A549 (cell line): ENCODE measurements at regions not wholly inside any gene's neighbourhood (a gene's known extent, or its start where the extent isn't known, plus 50 kb on each side); places are given as distances from the start of the nearest gene placed in this dataset.

Experiments
- ATAC-seq, 2 experiments: fragments of 200-7000 bp in 1 of 2; fragments of >200 bp in 1 of 2; cut with Nextera tagmentation in 1 of 2; cut with Tn5 transposase in 1 of 2; 3 replicates each; pipeline versions ENCODE4 v1.8.0 to v1.9.1; 2018 to 2020; ENCODE audit warnings: mild to moderate bottlenecking in 1 of 2, moderate library complexity in 1 of 2
- CTCF ChIA-PET: fragments of 300-600 bp; sonication (Branson Sonifier 250); formaldehyde crosslinking; extraction: SDS; loops from one replicate; lab custom pipeline; 2021; ENCODE audit warnings: antibody characterized with exemption, inconsistent platforms; lab: Yijun Ruan, JAX
- POLR2A ChIA-PET: fragments of 350-600 bp; formaldehyde crosslinking; extraction: SDS; loops from one replicate; lab custom pipeline; 2021; ENCODE audit warnings: antibody characterized with exemption, inconsistent platforms; lab: Yijun Ruan, JAX
- DNase-seq, 2 experiments: peaks; one replicate each; pipeline versions ENCODE4 v3.0.0 to v3.0.0-alpha.2; 2011 to 2016; ENCODE audit warnings: low read depth in 1 of 2, low spot score in 1 of 2
- FAIRE-seq: peaks from 2 replicates; lab custom pipeline; 2011; peaks lifted over from hg19 to GRCh38; lab: Jason Lieb, UNC
- H3K27ac ChIP-seq, 2 experiments: fragments of >200 bp; sonication (Bioruptor Twin); formaldehyde crosslinking; 3 replicates each; pipeline ENCODE4 v1.5.1; 2016 to 2017
- H3K4me1 ChIP-seq: fragments of >200 bp; sonication (Bioruptor Twin); formaldehyde crosslinking; 3 replicates; pipeline ENCODE4 v1.6.1; 2016
- H3K4me2 ChIP-seq: fragments of >200 bp; sonication (Bioruptor Twin); formaldehyde crosslinking; 3 replicates; pipeline ENCODE4 v1.6.1; 2016
- H3K4me3 ChIP-seq: fragments of >200 bp; sonication (Bioruptor Twin); formaldehyde crosslinking; 3 replicates; pipeline ENCODE4 v1.5.1; 2016
- H3K9me3 ChIP-seq: fragments of >200 bp; sonication (Bioruptor Twin); formaldehyde crosslinking; 3 replicates; pipeline ENCODE4 v1.6.1; 2016
- BHLHE40 ChIP-seq: IDR thresholded peaks from 2 replicates; pipeline ENCODE4 v1.6.1; 2012; ENCODE audit warnings: low read depth, low read length, inconsistent platforms
- CHD4 ChIP-seq: fragments of 200-600 bp; sonication (generic); IDR thresholded peaks from 2 replicates; pipeline ENCODE4 v1.6.1; 2016; ENCODE audit warnings: antibody characterized with exemption, mild to moderate bottlenecking, borderline replicate concordance
- EHF ChIP-seq: fragments of 250-450 bp; sonication (Bioruptor Pico); IDR thresholded peaks from 2 replicates; pipeline ENCODE4 v1.5.0; 2020; ENCODE audit warnings: mild to moderate bottlenecking
- ELK1 ChIP-seq: fragments of 150-350 bp; IDR thresholded peaks from 2 replicates; pipeline ENCODE4 v1.6.1; 2014; ENCODE audit warnings: low read depth, mild to moderate bottlenecking, low read length
- EP300 ChIP-seq, 2 experiments: fragments of >200 bp; sonication (Bioruptor Twin); formaldehyde crosslinking; IDR thresholded peaks; 2 replicates in 1 of 2; 3 replicates in 1 of 2; pipeline ENCODE4 v1.6.1; 2016 to 2017
- ESRRA ChIP-seq: fragments of 150-350 bp; IDR thresholded peaks from 2 replicates; pipeline ENCODE4 v1.6.1; 2014; ENCODE audit warnings: mild to moderate bottlenecking, low read length, borderline replicate concordance
- GATA3 ChIP-seq: IDR thresholded peaks from 2 replicates; pipeline ENCODE4 v1.6.1; 2012; ENCODE audit warnings: borderline replicate concordance
- HEYL ChIP-seq: fragments of 250-450 bp; sonication (Bioruptor Pico); IDR thresholded peaks from 2 replicates; pipeline ENCODE4 v1.8.0; 2021; ENCODE audit warnings: mild to moderate bottlenecking, moderate library complexity
- HOXA7 ChIP-seq: fragments of 250-450 bp; sonication (Bioruptor Pico); IDR thresholded peaks from 2 replicates; pipeline ENCODE4 v1.5.0; 2020; ENCODE audit warnings: mild to moderate bottlenecking, moderate library complexity
- NPAS2 ChIP-seq: fragments of 250-450 bp; sonication (Bioruptor Pico); IDR thresholded peaks from 2 replicates; pipeline ENCODE4 v1.8.0; 2022; ENCODE audit warnings: mild to moderate bottlenecking, moderate library complexity, borderline replicate concordance
- NR3C1 ChIP-seq: fragments of >200 bp; sonication (Bioruptor Twin); formaldehyde crosslinking; IDR thresholded peaks from 3 replicates; pipeline ENCODE4 v1.6.1; 2017
- POLR2AphosphoS2 ChIP-seq: conservative IDR thresholded peaks from 2 replicates; pipeline ENCODE4 v1.6.1; 2012; ENCODE audit warnings: low read length, improper control_type of control experiment, inconsistent platforms
- RCOR1 ChIP-seq: fragments of 150-350 bp; IDR thresholded peaks from 2 replicates; pipeline ENCODE4 v1.6.1; 2014; ENCODE audit warnings: antibody characterized with exemption, low read length, low read depth
- TP53 ChIP-seq: fragments of 250-450 bp; sonication (Bioruptor Pico); IDR thresholded peaks from 2 replicates; pipeline ENCODE4 v1.5.0; 2021; ENCODE audit warnings: mild to moderate bottlenecking, moderate library complexity
- ZC3H11A ChIP-seq: fragments of 450-650 bp; IDR thresholded peaks from 2 replicates; pipeline ENCODE4 v1.6.1; 2014; ENCODE audit warnings: antibody characterized with exemption, mild to moderate bottlenecking
- ZFP36 ChIP-seq: fragments of 450-650 bp; IDR thresholded peaks from 2 replicates; pipeline ENCODE4 v1.6.1; 2014; ENCODE audit warnings: borderline replicate concordance; ENCODE audit not compliant: partially characterized antibody
- ZNF302 ChIP-seq: fragments of 250-450 bp; sonication (Bioruptor Pico); IDR thresholded peaks from 2 replicates; pipeline ENCODE4 v1.9.0; 2021; ENCODE audit warnings: inconsistent platforms, mild to moderate bottlenecking, moderate library complexity
- ZSCAN20 ChIP-seq: fragments of 250-450 bp; sonication (Bioruptor Pico); IDR thresholded peaks from 2 replicates; pipeline ENCODE4 v1.8.0; 2022; ENCODE audit warnings: mild to moderate bottlenecking, moderate library complexity
- WGBS: methylation state at CpG from one replicate; pipeline ENCODE4 v1.1.6; 2017; ENCODE audit errors: missing lambda C conversion rate; 5-methylcytosine and 5-hydroxymethylcytosine counted together
- TF ChIP-seq, protein P1 (sequence below): fragments of 250-450 bp; sonication (Bioruptor Pico); IDR thresholded peaks from 2 replicates; pipeline ENCODE4 v1.5.0; 2021; ENCODE audit warnings: mild to moderate bottlenecking, moderate library complexity, borderline replicate concordance

DNA sequence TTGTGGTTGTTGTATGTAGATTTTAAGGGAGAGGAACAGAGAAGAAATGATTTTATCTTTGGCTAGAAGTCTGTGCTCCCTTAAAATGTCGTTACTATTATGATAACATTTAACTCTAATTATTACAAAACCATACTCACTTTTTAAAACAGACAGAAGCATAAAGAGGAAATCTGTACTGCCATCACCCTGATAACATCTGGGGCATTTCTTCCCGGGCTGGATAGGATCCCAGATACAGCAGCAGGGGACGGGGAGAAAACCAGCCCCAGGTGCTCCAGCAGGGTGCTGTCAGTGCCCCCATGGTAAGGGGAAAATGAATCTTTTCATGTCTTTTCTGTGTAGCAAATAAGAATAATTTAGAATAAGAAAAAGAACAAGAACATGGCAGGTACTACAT, 139.4 kb upstream of the IRX6 start:
- FAIRE-seq (no peak), ATAC-seq (no peak), DNase-seq (no peak)
- TF ChIP-seq CHD4 (no peak), EP300 (IDR thresholded peaks at IDR 0.05) (no peak), NR3C1 (no peak), HEYL (CRISPR knock-in tag) (no peak)
- no peak overlapping the region for H3K27ac ChIP-seq
- H3K4me2 ChIP-seq = no peak overlapping the region
- no peaks in the 10 kb centered on the region for H3K4me1 ChIP-seq
- H3K9me3 ChIP-seq = no peaks in the 10 kb centered on the region
- 0% methylated on average over 3 of the region's 3 CpGs for WGBS
- H3K4me3 ChIP-seq = no peak overlapping the region
- ChIA-PET POLR2A (no interaction called here), CTCF (no interaction called here)

- DNase-seq (no peak), ATAC-seq (no peak), FAIRE-seq (no peak)
- ChIA-PET CTCF (interaction anchor here (1.1 kb wide), 1 partner anchor 10 kb away, joined by 4 read pairs; no protein-coding TSS in a partner anchor), POLR2A (no interaction called here)
- H3K27ac ChIP-seq = no peak overlapping the region
- WGBS = 14% methylated on average over 6 of the region's 6 CpGs
- no peaks in the 10 kb centered on the region for H3K9me3 ChIP-seq
- TF ChIP-seq ZC3H11A (no peak), NPAS2 (CRISPR knock-in tag) (no peak), ESRRA (no peak), HEYL (CRISPR knock-in tag) (no peak), POLR2AphosphoS2 (no peak), RCOR1 (no peak), BHLHE40 (no peak), GATA3 (no peak), TP53 (no peak), EHF (no peak), ZNF302 (CRISPR knock-in tag) (no peak), NR3C1 (no peak), ELK1 (no peak)
- H3K4me1 ChIP-seq = no peaks in the 10 kb centered on the region
- H3K4me2 ChIP-seq = no peak overlapping the region
- H3K4me3 ChIP-seq = no peak overlapping the region
Measured at GRCh38 chr16:55189224-55189623, 134.8 kb upstream of the IRX6 start.

GRCh38 chr16:55189682-55190636, 134.0 kb upstream of the IRX6 start:
- Histone ChIP-seq H3K4me1 (no peaks in the 10 kb centered on the region), H3K4me2 (no peak overlapping the region), H3K4me3 (no peak overlapping the region), H3K27ac (no peak overlapping the region), H3K9me3 (no peaks in the 10 kb centered on the region)
- no peak for TF ChIP-seq ZSCAN20 (CRISPR knock-in tag)
- TF ChIP-seq, protein P1, sequence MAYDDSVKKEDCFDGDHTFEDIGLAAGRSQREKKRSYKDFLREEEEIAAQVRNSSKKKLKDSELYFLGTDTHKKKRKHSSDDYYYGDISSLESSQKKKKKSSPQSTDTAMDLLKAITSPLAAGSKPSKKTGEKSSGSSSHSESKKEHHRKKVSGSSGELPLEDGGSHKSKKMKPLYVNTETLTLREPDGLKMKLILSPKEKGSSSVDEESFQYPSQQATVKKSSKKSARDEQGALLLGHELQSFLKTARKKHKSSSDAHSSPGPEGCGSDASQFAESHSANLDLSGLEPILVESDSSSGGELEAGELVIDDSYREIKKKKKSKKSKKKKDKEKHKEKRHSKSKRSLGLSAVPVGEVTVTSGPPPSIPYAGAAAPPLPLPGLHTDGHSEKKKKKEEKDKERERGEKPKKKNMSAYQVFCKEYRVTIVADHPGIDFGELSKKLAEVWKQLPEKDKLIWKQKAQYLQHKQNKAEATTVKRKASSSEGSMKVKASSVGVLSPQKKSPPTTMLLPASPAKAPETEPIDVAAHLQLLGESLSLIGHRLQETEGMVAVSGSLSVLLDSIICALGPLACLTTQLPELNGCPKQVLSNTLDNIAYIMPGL (CRISPR knock-in tag) = no peak
- TF ChIP-seq HOXA7 (CRISPR knock-in tag) = no peak
- TF ChIP-seq ZFP36 = no peak
- ATAC-seq = no peak
- no peak for DNase-seq
- POLR2A ChIA-PET = no interaction called here
- no peak for FAIRE-seq
- CTCF ChIA-PET = no interaction called here
- 42% methylated on average over 21 of the region's 23 CpGs for WGBS
